PC-9 (cell line): ENCODE measurements at regions not wholly inside any gene's neighbourhood (a gene's known extent, or its start where the extent isn't known, plus 50 kb on each side); places are given as distances from the start of the nearest gene placed in this dataset.

Experiments used
- BruUV-seq: library from RNA; stranded (reverse); fragments of 400-500 nt; replicated peaks from 2 replicates; lab custom pipeline; 2021; lab: Mats Ljungman, UMichigan
- CTCF ChIA-PET: fragments of 300-600 bp; sonication (Branson Sonifier 250); formaldehyde crosslinking; loops from one replicate; lab custom pipeline; 2022; ENCODE audit warnings: antibody characterized with exemption; lab: Charles Lee
- POLR2A ChIA-PET: fragments of 300-600 bp; sonication (Branson Sonifier 250); formaldehyde crosslinking; loops from one replicate; lab custom pipeline; 2022; ENCODE audit warnings: antibody characterized with exemption; ENCODE audit not compliant: unreplicated experiment; lab: Charles Lee
- DNase-seq, 2 experiments: peaks; one replicate each; pipeline versions ENCODE4 v3.0.0 to v3.0.0-alpha.2; 2015 to 2022; ENCODE audit warnings: mixed read lengths in 1 of 2
- H2AFZ ChIP-seq: fragments of 200-600 bp; sonication (generic); 2 replicates; pipeline ENCODE4 v1.8.1; 2017; ENCODE audit warnings: antibody characterized with exemption
- H3F3A ChIP-seq: fragments of 200-600 bp; sonication (generic); 2 replicates; pipeline ENCODE4 v1.8.1; 2017; ENCODE audit warnings: antibody characterized with exemption, mild to moderate bottlenecking, low read depth; ENCODE audit not compliant: insufficient read depth
- H3K27ac ChIP-seq: fragments of 200-600 bp; sonication (generic); 2 replicates; pipeline ENCODE4 v1.6.1; 2016; ENCODE audit warnings: mixed run types
- H3K27me3 ChIP-seq: fragments of 200-600 bp; sonication (generic); 2 replicates; pipeline ENCODE4 v1.6.1; 2016; ENCODE audit warnings: low read depth, mixed run types; ENCODE audit not compliant: insufficient read depth
- H3K36me3 ChIP-seq: fragments of 200-600 bp; sonication (generic); 2 replicates; pipeline ENCODE4 v1.6.1; 2016; ENCODE audit warnings: low read depth, mixed run types
- H3K4me1 ChIP-seq: fragments of 200-600 bp; sonication (generic); replicated peaks from 2 replicates; pipeline ENCODE4 v1.6.1; 2016; ENCODE audit warnings: mixed run types; ENCODE audit not compliant: insufficient read depth
- H3K4me2 ChIP-seq: fragments of 200-600 bp; sonication (generic); 2 replicates; pipeline ENCODE4 v1.6.1; 2017; ENCODE audit warnings: mixed run types
- H3K4me3 ChIP-seq: fragments of 200-600 bp; sonication (generic); 2 replicates; pipeline ENCODE4 v1.6.1; 2016; ENCODE audit warnings: mixed run types
- H3K79me2 ChIP-seq: fragments of 200-600 bp; sonication (generic); 2 replicates; pipeline ENCODE4 v1.6.1; 2017; ENCODE audit warnings: low read depth, mixed run types
- H3K9me2 ChIP-seq: fragments of 200-600 bp; sonication (generic); 2 replicates; pipeline ENCODE4 v1.8.1; 2017; ENCODE audit warnings: mild to moderate bottlenecking; ENCODE audit not compliant: insufficient read depth
- H3K9me3 ChIP-seq: fragments of 200-600 bp; sonication (generic); 2 replicates; pipeline ENCODE4 v1.8.1; 2016; ENCODE audit warnings: low read depth; ENCODE audit not compliant: insufficient read depth
- H4K20me1 ChIP-seq: fragments of 200-600 bp; sonication (generic); 2 replicates; pipeline ENCODE4 v1.8.1; 2017; ENCODE audit not compliant: insufficient read depth
- CTCF ChIP-seq: fragments of 200-600 bp; sonication (generic); conservative IDR thresholded peaks from 2 replicates; pipeline ENCODE4 v1.6.1; 2017; ENCODE audit warnings: mixed run types, antibody characterized with exemption, mild to moderate bottlenecking, moderate library complexity
- EZH2 ChIP-seq: fragments of 200-600 bp; sonication (generic); IDR thresholded peaks from 2 replicates; pipeline ENCODE4 v1.8.0; 2017; ENCODE audit warnings: antibody characterized with exemption, low read depth
- intact Hi-C: fragments of 100-400 bp; cut with micrococcal nuclease; formaldehyde crosslinking; loops from one replicate; pipeline ENCODE4 v1.10.0; 2022; ENCODE audit not compliant: unreplicated experiment

DNA sequence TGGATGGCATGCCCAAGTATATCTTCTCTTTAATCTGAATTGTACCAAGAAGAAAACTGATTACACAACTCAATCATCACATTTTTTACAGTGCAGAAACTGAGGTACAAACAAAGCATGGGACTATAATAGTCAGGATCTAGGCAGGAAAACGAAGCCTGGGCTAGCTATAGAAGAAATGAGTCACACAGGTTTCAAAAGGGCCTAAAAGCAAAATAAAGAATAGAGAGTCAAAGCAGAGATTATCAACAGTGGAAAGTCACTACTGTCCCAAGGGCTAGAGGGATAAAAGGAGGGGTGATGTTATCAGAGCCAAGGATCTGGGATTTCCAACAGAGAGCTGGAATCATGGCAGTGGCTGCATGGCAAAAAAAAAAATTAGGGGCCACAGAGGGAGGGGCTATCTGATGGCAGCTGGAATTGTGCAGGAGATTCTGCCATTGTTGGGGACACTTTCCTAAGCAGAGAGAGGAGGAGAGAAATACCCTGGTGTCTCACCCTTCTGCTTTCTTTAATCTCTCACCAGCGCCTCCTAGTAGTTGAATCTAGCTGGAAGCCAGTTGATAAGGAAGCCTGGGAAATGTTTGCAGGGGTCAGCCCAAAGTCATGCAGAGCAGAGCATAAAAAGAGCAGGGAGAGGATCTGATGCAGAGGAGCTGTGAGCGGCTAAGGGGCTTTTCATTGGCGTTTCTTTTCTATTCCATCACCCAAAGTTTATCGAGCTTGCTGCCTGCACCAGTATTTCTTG is 343.2 kb downstream of the ACTL7B start:
- DNase-seq, result no peak
- H3K4me3 ChIP-seq, result no peak overlapping the region
- no peaks in the 10 kb centered on the region for H4K20me1 ChIP-seq
- TF ChIP-seq CTCF (no peak), EZH2 (no peak)
- no peak overlapping the region for H3K27ac ChIP-seq
- intact Hi-C loops, result no loop called here
- no peaks in the 10 kb centered on the region for H3K9me2 ChIP-seq
- BruUV-seq, result no TSS peak
- no peak overlapping the region for H2AFZ ChIP-seq
- ChIA-PET CTCF (interaction anchor here (0.5 kb wide), 1 partner anchor 66 kb away, joined by 4 read pairs; no protein-coding TSS in a partner anchor), POLR2A (no interaction called here)
- no peaks in the 10 kb centered on the region for H3K36me3 ChIP-seq
- H3K9me3 ChIP-seq, result no peaks in the 10 kb centered on the region
- H3K4me1 ChIP-seq, result no peaks in the 10 kb centered on the region
- H3K4me2 ChIP-seq, result no peak overlapping the region
- H3K79me2 ChIP-seq, result no peaks in the 10 kb centered on the region
- no peaks in the 10 kb centered on the region for H3F3A ChIP-seq
- no peaks in the 10 kb centered on the region for H3K27me3 ChIP-seq

- BruUV-seq, result no TSS peak
- CTCF ChIA-PET, result no interaction called here
- Histone ChIP-seq H3K4me3 (no peak overlapping the region), H3K27me3 (no peaks in the 10 kb centered on the region), H3K9me2 (no peaks in the 10 kb centered on the region), H3K4me2 (no peak overlapping the region), H3K27ac (no peak overlapping the region), H4K20me1 (no peaks in the 10 kb centered on the region), H3K79me2 (no peaks in the 10 kb centered on the region), H3K36me3 (no peaks in the 10 kb centered on the region), H3K4me1 (no peaks in the 10 kb centered on the region), H2AFZ (no peak overlapping the region), H3F3A (no peaks in the 10 kb centered on the region), H3K9me3 (no peaks in the 10 kb centered on the region)
- POLR2A ChIA-PET, result no interaction called here
- no peak for DNase-seq
- intact Hi-C loops, result no loop called here
- TF ChIP-seq CTCF (no peak), EZH2 (no peak)
Measured at GRCh38 chr9:108511307-108511706, 344.5 kb downstream of the ACTL7B start.

DNA sequence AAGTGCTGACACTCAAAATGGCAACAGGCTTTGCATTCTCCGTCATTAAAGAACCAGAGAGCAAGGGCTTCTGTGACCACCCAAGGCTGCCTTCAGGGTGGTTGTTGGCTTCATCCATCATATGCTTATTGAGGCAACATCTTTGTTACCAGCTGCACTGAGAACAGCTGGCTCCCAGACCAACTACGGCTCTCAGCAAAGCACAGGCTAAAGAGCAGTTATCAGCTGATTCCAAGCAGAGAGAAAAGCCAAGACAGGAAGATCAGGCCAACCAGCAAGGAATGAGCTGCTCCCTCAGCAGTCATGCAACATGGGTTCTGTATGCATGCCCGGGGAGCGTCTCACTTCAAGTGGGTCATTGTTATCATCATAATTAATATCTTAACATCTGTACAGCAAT is 358.9 kb downstream of the ACTL7B start:
- H4K20me1 ChIP-seq, result no peaks in the 10 kb centered on the region
- H3K9me3 ChIP-seq, result no peaks in the 10 kb centered on the region
- H3K9me2 ChIP-seq, result no peaks in the 10 kb centered on the region
- POLR2A ChIA-PET, result no interaction called here
- no peaks in the 10 kb centered on the region for H3F3A ChIP-seq
- H3K79me2 ChIP-seq, result no peaks in the 10 kb centered on the region
- intact Hi-C loops, result no loop called here
- no peak overlapping the region for H3K4me3 ChIP-seq
- no peak overlapping the region for H3K4me2 ChIP-seq
- no peak overlapping the region for H2AFZ ChIP-seq
- H3K27ac ChIP-seq, result no peak overlapping the region
- DNase-seq, result no peak
- no peaks in the 10 kb centered on the region for H3K4me1 ChIP-seq
- CTCF ChIA-PET, result no interaction called here
- no peak for TF ChIP-seq CTCF
- no peak for TF ChIP-seq EZH2
- no peaks in the 10 kb centered on the region for H3K36me3 ChIP-seq
- H3K27me3 ChIP-seq, result no peaks in the 10 kb centered on the region
- no TSS peak for BruUV-seq
